Dermis microvascular lymphatic vessel endothelial cell (primary cell): ENCODE measurements at regions not wholly inside any gene's neighbourhood (a gene's known extent, or its start where the extent isn't known, plus 50 kb on each side); places are given as distances from the start of the nearest gene placed in this dataset.
"Not testable (repeated sequence)": the region's sequence is repeated elsewhere in the genome, so short reads cannot be mapped to it uniquely, and the experiment has no call there.

Source experiments
- DNase-seq, 2 donors: peaks; one replicate each; pipeline versions ENCODE4 v3.0.0 to v3.0.0-alpha.2; 2010; ENCODE audit warnings: low read depth in 2 of 2

DNA sequence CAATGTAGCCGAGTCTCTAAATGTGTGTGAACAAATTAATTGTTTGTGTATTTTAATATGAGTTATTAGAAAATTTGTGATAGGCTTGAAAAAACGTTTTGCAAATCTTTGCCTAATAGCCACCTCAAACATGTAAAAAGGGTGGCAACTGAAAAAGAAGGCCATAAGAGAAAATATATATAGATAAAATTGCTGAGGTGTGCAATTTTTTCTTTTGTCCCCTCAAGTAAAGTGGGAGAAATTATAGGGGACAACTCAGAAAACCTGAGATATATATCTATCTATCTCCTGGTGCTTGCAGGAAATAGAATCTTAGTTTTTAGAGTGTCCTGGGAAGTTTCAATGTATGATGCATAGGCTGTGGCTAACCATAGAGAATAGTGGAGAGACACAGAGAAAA is 201.4 kb upstream of the LRP1B start:
- no peak for DNase-seq

DNA sequence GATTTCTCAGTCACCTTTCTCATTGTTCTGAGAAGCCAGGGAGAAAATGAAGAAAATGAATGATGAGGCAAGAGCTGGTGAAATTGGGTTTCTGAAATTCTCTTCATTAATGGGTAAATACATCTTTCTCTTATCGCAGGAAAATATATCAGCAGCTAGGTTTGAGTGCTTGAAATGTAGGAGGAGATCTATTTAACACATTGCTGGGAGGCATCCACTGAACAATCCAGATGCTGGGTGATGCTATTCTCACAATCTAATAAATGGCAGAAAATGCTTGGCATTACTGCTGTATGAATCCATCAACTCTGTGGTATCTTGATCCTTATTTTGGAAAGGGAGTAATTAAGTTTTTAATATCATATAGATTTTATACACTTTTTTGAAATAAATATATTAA is 199.6 kb upstream of the LRP1B start:
- DNase-seq = no peak

- DNase-seq = no peak
These were observed 195.1 kb upstream of the LRP1B start for GRCh38 chr2:142325870-142326269.

DNA sequence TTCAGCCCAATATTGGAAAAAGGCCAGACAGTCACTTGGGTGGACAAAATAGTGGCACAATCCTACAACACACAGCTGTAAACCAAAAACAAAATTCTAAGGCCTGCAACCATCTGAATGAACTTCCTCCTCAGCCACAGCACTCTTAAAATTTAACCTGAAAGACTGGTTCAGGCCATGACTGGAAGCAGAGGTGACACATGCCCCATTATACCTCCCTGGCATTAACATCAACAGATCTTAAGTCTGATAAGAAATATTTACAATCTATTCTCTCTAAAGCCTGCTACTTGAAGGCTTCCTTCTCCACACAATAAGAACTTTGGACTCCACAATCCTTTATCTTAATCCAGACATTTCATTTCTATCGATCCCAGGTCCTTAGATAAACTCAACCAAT is 192.4 kb upstream of the LRP1B start:
- no peak for DNase-seq

- no peak for DNase-seq
These were observed 191.0 kb upstream of the LRP1B start for GRCh38 chr2:142321706-142322280.

DNA sequence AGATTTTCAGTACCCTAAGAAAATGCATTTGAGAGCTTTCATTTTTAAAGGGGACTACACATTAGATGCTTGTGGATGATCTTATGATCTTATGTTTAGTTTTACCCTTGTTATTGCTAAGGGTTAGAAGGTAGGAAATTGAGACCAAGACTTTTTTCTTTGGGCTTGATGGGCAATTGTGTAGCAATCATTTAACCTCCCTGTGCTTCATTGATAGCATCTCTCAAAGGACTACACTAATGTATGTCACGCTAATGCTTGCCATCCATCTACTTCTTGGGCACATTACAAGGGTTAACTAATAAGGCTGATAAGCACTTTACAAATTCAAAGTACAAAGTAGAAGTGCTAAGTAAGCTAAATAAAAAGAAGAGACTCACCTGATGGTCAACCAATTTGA is 189.3 kb upstream of the LRP1B start:
- no peak for DNase-seq

DNA sequence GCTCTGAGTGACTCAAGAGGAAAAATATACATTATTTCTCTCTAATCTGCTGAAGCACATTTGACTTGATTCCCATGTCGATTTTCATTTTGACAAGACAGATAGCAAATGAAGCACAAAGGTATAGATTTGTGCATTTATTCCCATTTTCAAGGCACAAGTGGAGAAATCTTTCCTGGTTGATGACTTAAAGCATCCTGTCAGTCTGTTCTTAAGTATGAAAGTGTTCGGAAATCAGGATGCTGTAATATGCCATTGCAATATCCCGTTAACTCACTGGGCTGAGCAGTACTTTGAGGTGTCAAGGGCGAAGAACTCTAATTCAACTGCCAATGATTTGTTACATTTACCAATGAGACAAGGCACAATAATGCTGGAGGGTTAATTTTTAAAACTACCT is 185.2 kb upstream of the LRP1B start:
- no peak for DNase-seq

DNA sequence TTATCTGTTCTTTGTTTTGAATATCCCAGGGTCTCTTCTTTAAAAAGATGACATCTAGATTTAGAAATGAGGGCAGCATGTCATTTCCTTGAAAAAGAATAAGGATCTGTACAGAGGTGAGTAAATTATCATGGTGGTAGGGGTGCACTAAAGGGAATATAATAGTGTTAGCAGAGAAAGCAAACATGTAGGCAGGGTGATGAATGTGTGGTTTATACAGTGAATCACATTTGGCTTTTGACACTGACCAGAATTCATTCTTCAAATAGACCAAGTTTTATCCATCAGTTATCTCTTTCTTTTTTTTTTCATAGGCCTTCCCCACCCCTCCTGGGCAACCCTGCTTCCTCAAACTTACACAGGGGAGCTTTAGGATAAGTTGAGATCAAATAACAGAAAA is 184.5 kb upstream of the LRP1B start:
- no peak for DNase-seq

- DNase-seq = no peak
These were observed 183.3 kb upstream of the LRP1B start for GRCh38 chr2:142314164-142314563.

DNA sequence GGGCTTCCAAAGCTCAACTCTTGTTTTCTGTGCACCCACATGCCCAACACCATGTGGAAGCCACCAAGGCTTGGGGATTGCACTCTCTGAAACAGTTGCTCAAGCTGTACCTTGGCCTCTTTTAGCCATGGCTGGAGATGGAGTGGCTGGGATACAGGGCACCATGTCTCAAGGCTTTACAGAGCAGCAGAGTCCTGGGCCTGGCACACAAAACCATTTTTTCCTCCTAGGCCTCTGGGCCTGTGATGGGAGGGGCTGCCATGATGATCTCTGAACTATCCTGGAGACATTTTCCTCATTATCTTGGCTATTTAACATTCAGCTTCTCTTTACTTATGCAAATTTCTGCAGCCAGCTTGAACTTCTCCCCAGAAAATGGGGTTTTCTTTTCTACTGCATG is 179.7 kb upstream of the LRP1B start:
- DNase-seq = no peak

GRCh38 chr2:142308744-142309143 is 177.9 kb upstream of the LRP1B start:
- DNase-seq = no peak

GRCh38 chr2:142307616-142308115 is 176.8 kb upstream of the LRP1B start:
- DNase-seq = no peak

DNA sequence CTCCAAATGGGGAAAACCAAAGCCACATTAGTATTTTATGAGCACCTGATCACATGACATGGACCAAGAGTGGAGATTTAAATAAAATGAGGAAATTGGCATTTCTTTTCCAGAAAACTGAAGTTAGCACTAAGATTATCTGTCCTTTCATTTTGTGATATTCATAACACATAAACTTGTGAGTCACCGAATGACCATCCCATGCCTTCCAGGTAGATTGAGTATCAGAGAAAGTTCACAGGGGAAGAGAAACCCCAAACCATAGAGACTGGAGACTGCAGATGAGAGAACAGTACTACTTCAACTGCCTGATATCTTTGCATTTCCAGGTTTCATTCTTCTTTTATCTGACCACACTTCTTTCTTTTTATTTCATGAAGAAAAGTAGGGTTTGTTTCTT is 176.3 kb upstream of the LRP1B start:
- DNase-seq = no peak

GRCh38 chr2:142306131-142306530 is 175.3 kb upstream of the LRP1B start:
- no peak for DNase-seq

DNA sequence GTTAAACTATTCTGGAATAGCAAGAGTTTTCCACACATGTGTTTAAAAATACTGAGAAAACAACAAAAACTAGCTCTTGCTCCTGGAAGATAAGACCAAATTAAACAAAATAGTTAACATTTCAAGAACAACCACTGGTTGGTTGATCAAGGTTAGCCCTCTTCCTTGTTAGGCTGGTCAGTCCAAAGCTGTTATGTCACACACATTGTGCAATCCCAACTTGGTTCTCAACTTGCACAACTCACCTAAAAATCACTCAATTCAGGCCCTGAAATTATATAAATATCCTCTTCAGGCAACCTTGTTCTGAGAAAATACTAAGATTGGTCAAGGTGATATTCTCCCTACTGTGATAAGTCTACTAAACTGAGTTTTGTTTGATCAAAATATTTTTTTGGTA is 169.7 kb upstream of the LRP1B start:
- DNase-seq = no peak

DNA sequence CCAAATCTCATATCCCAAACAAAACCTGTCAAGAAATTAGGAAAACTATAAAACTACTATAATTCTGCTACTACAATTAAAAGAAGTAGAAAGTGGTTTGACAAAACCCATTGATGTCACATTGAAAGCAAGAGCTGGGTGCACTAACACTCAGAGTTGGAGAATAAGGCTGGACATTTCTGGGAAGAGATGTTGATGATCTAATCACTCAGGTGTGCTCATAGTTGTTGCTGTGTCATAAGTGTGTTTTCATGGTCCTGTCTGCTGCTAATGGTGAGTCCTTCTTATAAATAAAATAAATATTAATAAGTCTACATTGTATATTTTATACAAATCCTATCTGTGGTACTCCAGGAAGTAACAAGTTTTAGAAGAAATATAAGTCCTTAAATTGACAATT is 168.2 kb upstream of the LRP1B start:
- DNase-seq = no peak

GRCh38 chr2:142294225-142294624 is 163.4 kb upstream of the LRP1B start:
- no peak for DNase-seq

GRCh38 chr2:142291969-142292368 is 161.2 kb upstream of the LRP1B start:
- no peak for DNase-seq

DNA sequence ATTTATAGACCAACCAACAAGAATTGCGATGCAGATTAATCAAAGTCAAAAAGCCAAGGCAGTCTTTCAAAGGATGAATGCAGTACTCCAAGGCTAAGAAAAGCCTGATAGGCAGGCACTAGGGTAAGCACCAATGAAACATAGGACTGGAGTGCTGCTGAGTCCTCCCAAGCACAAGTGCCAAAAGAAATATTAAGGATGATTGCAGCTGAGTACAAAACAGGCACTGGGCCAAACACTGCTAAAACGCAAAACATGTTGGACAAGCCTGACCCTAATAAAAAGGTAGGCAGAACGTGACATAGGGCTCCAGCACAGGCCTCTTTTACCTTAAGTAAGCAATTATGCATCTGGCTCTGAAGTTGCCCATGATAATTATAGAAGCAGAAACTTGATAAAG is 160.1 kb upstream of the LRP1B start:
- DNase-seq = no peak

DNA sequence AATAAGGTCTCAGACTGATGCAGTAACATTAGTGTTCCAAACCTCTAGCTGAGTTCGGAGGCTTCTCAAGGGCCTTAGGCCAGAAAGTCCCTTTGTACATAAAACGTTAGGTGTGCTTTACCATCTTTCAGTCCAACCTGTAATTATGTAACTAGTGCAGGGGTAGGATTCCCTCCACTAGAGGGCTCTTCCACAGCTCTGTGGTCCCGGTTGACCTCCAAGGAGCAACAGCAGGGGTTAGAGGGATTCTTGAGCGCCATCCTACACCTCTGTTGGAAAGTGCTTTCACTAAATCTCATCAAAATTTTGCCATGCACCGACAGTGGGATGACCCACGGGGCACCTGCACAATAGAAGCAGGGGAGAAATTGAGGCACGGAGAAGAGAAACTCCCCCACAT is 155.8 kb upstream of the LRP1B start:
- peak in 1 of 2 donors; percentile 0 for DNase-seq

GRCh38 chr2:142285480-142285879 is 154.7 kb upstream of the LRP1B start:
- DNase-seq = no peak

DNA sequence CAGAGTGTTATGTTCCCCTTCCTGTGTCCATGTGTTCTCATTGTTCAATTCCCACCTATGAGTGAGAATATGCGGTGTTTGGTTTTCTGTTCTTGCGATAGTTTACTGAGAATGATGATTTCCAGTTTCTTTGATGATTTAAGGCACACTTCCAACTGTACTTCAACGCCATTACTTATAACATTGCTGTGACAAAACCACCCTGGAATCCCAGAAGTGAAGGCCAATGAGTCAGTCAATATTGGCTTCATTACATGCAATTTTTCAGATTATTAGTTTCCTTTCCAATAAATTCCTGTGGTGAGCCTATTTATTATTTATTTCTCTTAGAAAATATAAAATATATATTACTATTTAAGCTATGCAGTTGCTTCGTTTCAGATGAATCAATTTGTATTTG is 153.5 kb upstream of the LRP1B start:
- DNase-seq = not testable (repeated sequence)

GRCh38 chr2:142280831-142281230 is 150.0 kb upstream of the LRP1B start:
- no peak for DNase-seq

DNA sequence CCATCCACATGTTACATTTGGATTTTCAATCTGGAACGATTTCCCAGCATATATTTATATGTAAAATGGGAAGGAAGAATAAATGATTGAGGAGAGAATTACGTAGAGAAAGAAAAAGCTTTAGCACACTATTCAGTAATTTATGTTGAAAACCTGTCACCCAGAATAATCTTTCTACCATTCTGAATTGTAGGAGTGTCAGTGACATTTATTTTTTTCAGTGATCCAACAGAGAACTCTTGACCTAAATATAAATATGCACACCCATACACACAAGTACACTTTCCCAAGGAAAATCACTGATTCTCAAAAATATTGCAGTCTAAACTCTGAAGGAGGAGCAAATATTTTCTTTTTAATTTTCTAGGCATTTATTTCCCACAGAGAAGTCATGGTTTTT is 140.2 kb upstream of the LRP1B start:
- no peak for DNase-seq
